Stomach smooth muscle (tissue), 2 donors: ENCODE measurements at regions not wholly inside any gene's neighbourhood (a gene's known extent, or its start where the extent isn't known, plus 50 kb on each side); places are given as distances from the start of the nearest gene placed in this dataset.
A peak's percentile ranks its signal among the peaks of the same experiment; 100 is the strongest.

Experiments
- H3K27ac ChIP-seq: one replicate; pipeline ENCODE4 v1.7.0; 2013; ENCODE audit warnings: mild to moderate bottlenecking, low read length, inconsistent platforms
- H3K27me3 ChIP-seq, 2 donors: one replicate each; pipeline ENCODE4 v1.7.0; 2013; ENCODE audit warnings: low read length in 2 of 2; ENCODE audit not compliant: insufficient read depth in 2 of 2, control insufficient read depth in 1 of 2
- H3K36me3 ChIP-seq, 2 donors: one replicate each; pipeline ENCODE4 v1.7.0; 2013; ENCODE audit warnings: low read length in 2 of 2; ENCODE audit not compliant: control insufficient read depth in 2 of 2, insufficient read depth in 2 of 2
- H3K4me1 ChIP-seq: one replicate; pipeline ENCODE4 v1.7.0; 2013; ENCODE audit warnings: low read length; ENCODE audit not compliant: control insufficient read depth, insufficient read depth
- H3K4me3 ChIP-seq, 2 donors: one replicate each; pipeline ENCODE4 v1.7.0; 2013; ENCODE audit warnings: low read length in 2 of 2
- H3K9ac ChIP-seq, 2 donors: one replicate each; pipeline ENCODE4 v1.7.0; 2013; ENCODE audit warnings: low read length in 2 of 2, mild to moderate bottlenecking in 1 of 2
- H3K9me3 ChIP-seq, 2 donors: one replicate each; pipeline ENCODE4 v1.7.0; 2013; ENCODE audit warnings: low read length in 2 of 2; ENCODE audit not compliant: control insufficient read depth in 2 of 2
- donor health status: healthy.
- donor health status: Pancreatic carcinoma.

DNA sequence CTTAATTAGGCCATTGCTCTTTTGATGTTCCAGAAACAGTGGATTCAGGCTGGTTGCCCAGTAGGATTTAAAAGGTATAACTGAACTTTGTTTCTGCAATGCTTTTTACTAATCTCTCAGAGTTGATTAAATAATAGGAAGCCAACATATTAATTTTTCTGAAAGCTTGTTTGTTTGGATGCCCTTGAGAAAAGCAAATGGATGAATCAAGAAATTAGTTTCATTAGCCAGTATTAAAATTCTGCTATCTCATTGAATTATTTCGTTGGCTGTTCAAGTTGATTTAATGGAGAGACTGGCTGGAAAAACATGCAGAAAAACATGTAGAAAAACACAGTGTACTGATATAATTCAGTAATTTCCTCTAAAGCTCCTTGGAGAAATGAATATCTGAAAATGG, 178.9 kb upstream of the THRB start:
- Histone ChIP-seq H3K4me1 (no peaks in the 10 kb centered on the region), H3K36me3 (no peaks in the 10 kb centered on the region), H3K4me3 (no peak overlapping the region), H3K9ac (no peak overlapping the region), H3K27ac (no peak overlapping the region), H3K9me3 (no peaks in the 10 kb centered on the region), H3K27me3 (no peaks in the 10 kb centered on the region)

DNA sequence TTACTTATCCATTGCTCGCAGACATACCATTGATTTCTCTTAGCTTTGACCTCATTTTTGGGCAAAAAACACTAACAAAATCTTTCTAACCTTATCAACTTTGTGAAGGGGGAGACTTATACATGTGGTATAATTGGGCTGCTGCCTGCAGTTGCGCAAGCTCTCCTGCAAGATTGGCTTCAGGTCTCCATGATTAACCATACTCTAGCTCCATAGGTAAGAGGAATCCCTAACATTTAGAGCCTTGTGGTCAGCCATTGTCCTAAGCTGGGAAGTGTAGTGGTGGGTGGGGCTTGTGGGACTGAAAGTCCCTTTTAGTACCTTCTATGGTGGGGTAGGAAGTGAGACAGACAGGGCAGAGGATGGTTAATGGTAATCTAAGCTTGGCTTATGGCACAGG, 179.6 kb upstream of the THRB start:
- H3K27ac ChIP-seq = no peak overlapping the region
- H3K4me3 ChIP-seq = no peak overlapping the region
- H3K27me3 ChIP-seq = no peaks in the 10 kb centered on the region
- no peak overlapping the region for H3K9ac ChIP-seq
- H3K4me1 ChIP-seq = no peaks in the 10 kb centered on the region
- H3K9me3 ChIP-seq = no peaks in the 10 kb centered on the region
- H3K36me3 ChIP-seq = no peaks in the 10 kb centered on the region

DNA sequence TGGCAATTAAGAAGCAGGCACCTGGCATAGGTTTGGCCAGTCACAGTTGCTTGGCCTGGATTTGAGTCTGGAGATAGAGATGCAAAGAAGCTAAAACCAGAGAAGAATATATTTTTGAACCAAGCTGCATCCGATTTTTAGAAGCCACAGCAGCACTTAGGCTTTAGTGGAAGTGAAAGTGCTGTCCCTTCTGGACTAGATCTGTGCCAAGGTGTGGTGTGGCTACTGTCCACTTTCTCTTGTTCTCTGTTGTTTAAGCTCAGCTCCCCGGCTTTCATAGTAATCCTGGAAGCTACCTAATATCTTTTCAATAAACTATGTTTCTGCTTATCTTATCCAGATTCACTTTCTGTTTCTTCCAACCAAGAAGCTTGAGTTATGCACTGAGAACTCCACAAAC, 183.4 kb upstream of the THRB start:
- H3K27ac ChIP-seq = no peak overlapping the region
- H3K4me3 ChIP-seq = no peak overlapping the region
- no peak overlapping the region for H3K9ac ChIP-seq
- no peaks in the 10 kb centered on the region for H3K36me3 ChIP-seq
- H3K27me3 ChIP-seq = no peaks in the 10 kb centered on the region
- no peaks in the 10 kb centered on the region for H3K4me1 ChIP-seq
- no peaks in the 10 kb centered on the region for H3K9me3 ChIP-seq

DNA sequence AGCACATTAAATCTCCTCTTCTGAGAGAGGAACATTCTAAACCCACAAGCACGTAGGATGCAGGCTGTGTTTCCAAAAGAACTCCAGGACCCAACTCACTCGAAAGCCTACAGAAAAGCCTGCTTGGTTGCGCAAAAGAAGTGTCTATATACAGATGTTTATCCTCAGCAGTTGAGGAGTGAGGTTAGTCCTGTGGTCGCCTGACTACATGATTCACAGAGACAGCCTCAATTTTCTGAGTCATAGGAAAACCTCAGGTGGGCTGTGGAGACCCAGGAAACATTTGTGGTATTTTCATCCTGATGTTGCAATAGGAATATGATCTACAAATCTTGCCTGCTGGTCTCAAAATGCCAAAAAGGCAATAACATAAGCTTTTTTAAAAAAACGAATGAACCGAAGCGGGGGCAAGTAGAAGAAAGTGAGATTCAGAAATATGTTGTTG, 183.8 kb upstream of the THRB start:
- Histone ChIP-seq H3K9me3 (no peaks in the 10 kb centered on the region), H3K27me3 (no peaks in the 10 kb centered on the region), H3K9ac (no peak overlapping the region), H3K36me3 (no peaks in the 10 kb centered on the region), H3K4me1 (peaks cover under 1% of the 10 kb centered on the region), H3K4me3 (no peak overlapping the region), H3K27ac (no peak overlapping the region)

DNA sequence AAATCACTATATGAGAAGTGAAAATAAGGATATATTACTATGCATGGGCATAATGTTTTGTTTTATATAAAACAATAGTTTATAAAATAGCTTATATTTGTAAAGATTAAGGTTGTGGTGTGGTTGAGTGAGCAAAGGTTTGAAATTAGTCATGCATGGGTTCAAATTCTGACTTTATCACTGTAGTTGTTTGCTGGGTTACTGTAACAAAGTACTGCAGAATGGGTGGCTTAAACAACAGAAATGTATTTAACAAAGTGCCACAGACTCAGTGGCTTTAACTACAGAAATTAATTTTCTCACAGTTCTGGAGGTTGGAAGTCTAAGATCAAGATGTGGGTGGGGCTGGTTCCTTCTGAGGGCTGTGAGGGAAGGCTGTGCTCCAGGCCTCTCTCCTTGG, 184.8 kb upstream of the THRB start:
- Histone ChIP-seq H3K27me3 (no peaks in the 10 kb centered on the region), H3K9me3 (no peaks in the 10 kb centered on the region), H3K4me1 (peaks cover 3% of the 10 kb centered on the region), H3K9ac (no peak overlapping the region), H3K4me3 (no peak overlapping the region), H3K36me3 (no peaks in the 10 kb centered on the region), H3K27ac (no peak overlapping the region)

DNA sequence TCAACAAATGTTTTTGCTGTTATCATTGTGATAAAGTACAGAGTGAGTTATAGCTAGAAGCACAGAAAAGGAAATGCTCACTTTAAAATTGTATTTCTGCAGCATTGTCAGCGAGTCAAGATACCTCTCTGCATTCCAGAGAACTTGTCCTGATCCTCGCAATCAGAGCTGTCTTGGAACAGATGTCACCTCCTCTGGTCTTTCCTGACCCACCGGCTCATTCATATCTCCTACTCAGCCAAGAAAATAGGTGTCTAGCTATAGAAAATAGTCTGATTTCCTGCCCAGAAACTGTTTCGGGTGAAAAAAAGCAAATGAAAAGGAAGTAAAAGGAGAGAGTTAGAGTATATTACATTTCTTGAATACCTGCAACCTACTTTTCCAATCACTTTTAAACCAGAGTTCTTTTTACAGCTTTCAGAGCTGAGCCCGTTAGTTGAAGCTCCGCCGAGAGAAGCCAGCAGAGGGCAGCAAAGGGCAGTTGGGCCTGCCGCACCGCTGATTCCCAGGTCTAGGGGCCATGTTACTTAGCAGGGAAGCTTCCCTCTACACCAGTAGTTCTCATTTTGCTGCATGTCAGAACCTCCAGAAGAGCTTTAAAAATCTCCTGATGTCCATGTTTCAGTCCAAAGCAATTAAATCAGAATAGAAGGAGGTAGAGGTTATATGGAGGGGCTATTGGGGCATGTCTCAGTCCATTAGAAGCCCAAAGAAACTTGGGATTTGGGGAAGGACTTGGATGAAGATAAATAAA, 185.7 kb upstream of the THRB start:
- Histone ChIP-seq H3K4me1 (peaks cover 8% of the 10 kb centered on the region), H3K36me3 (no peaks in the 10 kb centered on the region), H3K9ac (no peak overlapping the region), H3K9me3 (no peaks in the 10 kb centered on the region), H3K27me3 (no peaks in the 10 kb centered on the region), H3K4me3 (no peak overlapping the region), H3K27ac (no peak overlapping the region)

DNA sequence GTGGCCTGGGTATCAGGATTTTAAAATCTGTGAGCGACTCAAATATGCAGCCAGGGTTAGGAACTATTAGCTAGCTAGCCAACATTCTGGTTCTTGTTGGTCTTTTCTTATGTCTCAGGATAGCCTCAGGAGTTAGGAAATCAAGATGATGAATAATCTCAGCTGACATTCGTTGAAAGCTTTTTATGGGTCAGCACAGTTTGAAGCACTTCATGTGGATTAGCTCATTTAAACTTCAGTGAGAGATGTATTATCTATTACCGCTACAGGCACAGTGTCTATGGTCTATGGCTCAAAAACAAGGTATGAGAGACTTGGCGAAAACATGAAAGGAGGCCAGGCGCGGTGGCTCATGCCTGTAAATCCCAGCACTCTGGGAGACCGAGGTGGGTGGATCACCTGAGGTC, 187.5 kb upstream of the THRB start:
- Histone ChIP-seq H3K36me3 (no peaks in the 10 kb centered on the region), H3K4me3 (no peak overlapping the region), H3K9ac (no peak overlapping the region), H3K9me3 (no peaks in the 10 kb centered on the region), H3K27me3 (no peaks in the 10 kb centered on the region), H3K27ac (no peak overlapping the region), H3K4me1 (peaks cover 8% of the 10 kb centered on the region)

DNA sequence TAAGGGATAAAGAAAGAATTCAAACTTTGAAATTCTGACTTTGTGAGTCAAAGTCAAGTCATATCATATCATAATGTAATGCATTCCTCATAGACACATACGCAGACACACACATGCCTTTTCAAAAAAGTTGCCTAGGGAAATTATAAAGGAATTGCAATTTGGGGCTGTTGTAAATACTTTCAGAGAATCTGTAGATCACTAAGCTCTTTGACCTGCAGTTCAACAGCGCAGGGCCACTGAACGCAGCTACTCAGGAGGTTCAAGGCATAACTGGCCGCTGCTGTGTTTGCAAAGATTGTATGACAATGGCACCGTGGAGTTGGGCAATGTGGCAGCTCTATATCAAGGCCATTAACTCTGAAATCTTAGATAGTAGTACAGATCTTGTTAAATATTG, 188.4 kb upstream of the THRB start:
- no peaks in the 10 kb centered on the region for H3K36me3 ChIP-seq
- H3K27me3 ChIP-seq = no peaks in the 10 kb centered on the region
- H3K4me3 ChIP-seq = no peak overlapping the region
- H3K27ac ChIP-seq = no peak overlapping the region
- peaks cover 8% of the 10 kb centered on the region for H3K4me1 ChIP-seq
- no peaks in the 10 kb centered on the region for H3K9me3 ChIP-seq
- H3K9ac ChIP-seq = no peak overlapping the region

DNA sequence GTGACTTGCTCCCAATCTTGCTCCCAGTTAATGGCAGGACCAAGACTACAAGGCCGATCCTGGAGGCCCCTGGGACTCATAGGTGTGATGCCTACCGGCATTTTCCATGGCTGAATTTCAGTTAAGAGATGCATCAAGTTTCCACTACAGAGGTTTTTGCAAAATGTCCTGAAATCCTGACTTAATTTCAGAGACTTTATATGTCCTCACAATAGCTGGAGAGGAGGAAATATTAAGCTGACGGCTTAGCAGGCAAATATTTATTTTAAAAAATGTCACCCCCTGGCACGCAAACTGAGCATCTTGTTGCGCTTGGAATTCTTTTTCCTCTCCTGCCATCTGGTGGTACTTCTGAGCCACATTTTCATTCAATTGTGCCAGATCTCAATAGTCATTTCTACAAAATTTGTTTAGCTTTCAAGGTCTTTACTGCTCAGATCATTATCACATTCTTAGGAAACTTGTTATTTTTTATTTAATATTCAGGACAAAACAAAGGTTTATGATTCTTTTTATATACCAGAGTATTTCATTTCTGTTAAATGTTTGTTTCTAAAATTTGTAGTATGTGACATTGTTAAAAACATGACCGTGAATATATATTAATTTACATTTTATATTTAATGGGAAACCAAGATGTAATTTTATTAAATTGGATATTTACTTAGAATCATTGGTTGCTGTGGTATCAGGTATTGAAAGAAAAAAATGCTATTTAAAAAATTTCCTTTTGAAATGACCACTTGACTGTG, 189.2 kb upstream of the THRB start:
- H3K27me3 ChIP-seq = no peaks in the 10 kb centered on the region
- no peaks in the 10 kb centered on the region for H3K9me3 ChIP-seq
- no peak overlapping the region for H3K27ac ChIP-seq
- H3K4me3 ChIP-seq = peak overlapping the region; percentile 26 to 41
- H3K36me3 ChIP-seq = no peaks in the 10 kb centered on the region
- H3K9ac ChIP-seq = no peak overlapping the region
- H3K4me1 ChIP-seq = peaks cover 8% of the 10 kb centered on the region

DNA sequence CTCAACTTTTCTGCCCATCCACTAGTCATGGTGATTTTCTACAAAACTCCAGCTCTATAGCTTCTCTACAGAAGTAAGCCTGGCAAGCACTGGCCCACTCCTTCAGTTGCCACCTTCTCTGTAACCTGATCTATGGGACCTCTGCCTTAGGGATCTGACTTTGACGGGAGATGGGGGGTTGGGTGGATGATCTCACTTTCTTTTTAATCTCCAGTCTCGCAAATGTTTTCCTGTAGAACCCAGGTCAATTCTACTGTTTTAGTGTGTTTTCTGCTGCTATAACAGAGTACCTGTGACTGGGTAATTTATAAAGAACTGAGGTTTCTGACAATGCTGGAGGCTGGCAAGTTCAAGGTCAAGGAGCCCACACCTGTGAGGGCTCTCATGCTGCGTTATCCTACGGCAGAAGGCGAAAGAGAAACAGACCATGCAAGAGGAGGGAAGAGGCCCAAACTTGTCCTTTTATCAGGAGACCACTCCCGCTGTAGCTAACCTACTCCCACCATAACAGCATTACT, 189.9 kb upstream of the THRB start:
- no peaks in the 10 kb centered on the region for H3K9me3 ChIP-seq
- no peaks in the 10 kb centered on the region for H3K36me3 ChIP-seq
- no peak overlapping the region for H3K9ac ChIP-seq
- no peak overlapping the region for H3K4me3 ChIP-seq
- H3K27me3 ChIP-seq = no peaks in the 10 kb centered on the region
- H3K4me1 ChIP-seq = peaks cover 12% of the 10 kb centered on the region
- H3K27ac ChIP-seq = no peak overlapping the region

DNA sequence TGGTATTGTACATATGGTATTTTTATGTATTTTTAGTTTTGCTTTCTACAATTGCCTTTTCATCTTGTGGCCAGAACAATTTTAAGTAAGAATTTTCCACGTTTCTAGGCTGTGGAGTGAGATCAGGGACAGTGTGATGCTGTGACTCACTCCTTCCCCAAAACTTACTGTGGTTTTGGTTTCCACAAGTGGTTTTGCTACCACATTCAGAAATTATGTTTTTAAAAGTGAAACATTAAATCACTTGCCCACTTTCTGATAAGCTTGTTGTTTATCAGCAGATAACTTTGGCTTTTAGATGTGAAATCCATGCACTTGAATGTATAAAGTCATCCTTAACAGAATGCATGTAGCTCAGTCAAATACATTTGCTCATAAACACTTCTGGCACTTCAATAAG, 192.2 kb upstream of the THRB start:
- Histone ChIP-seq H3K27me3 (no peaks in the 10 kb centered on the region), H3K9ac (no peak overlapping the region), H3K9me3 (no peaks in the 10 kb centered on the region), H3K4me1 (peaks cover 12% of the 10 kb centered on the region), H3K27ac (no peak overlapping the region), H3K36me3 (no peaks in the 10 kb centered on the region), H3K4me3 (no peak overlapping the region)
